ENCODE measurements at regions not wholly inside any gene's neighbourhood (a gene's known extent, or its start where the extent isn't known, plus 50 kb on each side); places are given as distances from the start of the nearest gene placed in this dataset.

- no peak for TF ChIP-seq POLR2A (IDR thresholded peaks at IDR 0.05)
- no peak for TF ChIP-seq CTCF (IDR thresholded peaks at IDR 0.05)
- no peak for TF ChIP-seq POLR2AphosphoS5 (IDR thresholded peaks at IDR 0.05)
Observed at GRCh38 chr10:109698086-109698485, 225.2 kb downstream of the XPNPEP1 start.
